D721Med (cell line): ENCODE measurements at regions not wholly inside any gene's neighbourhood (a gene's known extent, or its start where the extent isn't known, plus 50 kb on each side); places are given as distances from the start of the nearest gene placed in this dataset.

Source experiments
- DNase-seq: peaks from one replicate; pipeline ENCODE4 v3.0.0; 2011; ENCODE audit warnings: low spot score; ENCODE audit not compliant: insufficient read length
- FAIRE-seq: peaks from 2 replicates; lab custom pipeline; 2011; peaks lifted over from hg19 to GRCh38; lab: Jason Lieb, UNC
- CTCF ChIP-seq: IDR thresholded peaks from 2 replicates; pipeline ENCODE4 v1.5.1; 2012; ENCODE audit warnings: mild to moderate bottlenecking, control low read depth; ENCODE audit not compliant: insufficient read depth; ENCODE audit errors: missing control alignments

- no peak for DNase-seq
- FAIRE-seq = no peak
- no peak for TF ChIP-seq CTCF
Observed at GRCh38 chr5:5065472-5065871, 74.7 kb upstream of the ADAMTS16 start.

- no peak for TF ChIP-seq CTCF
- no peak for FAIRE-seq
- DNase-seq = no peak
Observed at GRCh38 chr5:5066276-5067186, 73.6 kb upstream of the ADAMTS16 start.

- DNase-seq (no peak), FAIRE-seq (no peak)
- no peak for TF ChIP-seq CTCF
Observed at GRCh38 chr5:5069851-5070250, 70.3 kb upstream of the ADAMTS16 start.

- DNase-seq (no peak), FAIRE-seq (no peak)
- no peak for TF ChIP-seq CTCF
Observed at GRCh38 chr5:5071554-5071953, 68.6 kb upstream of the ADAMTS16 start.

GRCh38 chr5:5077236-5077635 lies 62.9 kb upstream of the ADAMTS16 start:
- DNase-seq (no peak), FAIRE-seq (no peak)
- no peak for TF ChIP-seq CTCF

GRCh38 chr5:5078009-5078897 lies 61.9 kb upstream of the ADAMTS16 start:
- DNase-seq = no peak
- no peak for TF ChIP-seq CTCF
- FAIRE-seq = no peak
